SK-N-SH (cell line): ENCODE measurements at regions not wholly inside any gene's neighbourhood (a gene's known extent, or its start where the extent isn't known, plus 50 kb on each side); places are given as distances from the start of the nearest gene placed in this dataset.

ENCODE experiments used
- CTCF ChIA-PET: fragments of 300-600, 350-600 bp; formaldehyde crosslinking; extraction: SDS; loops from one replicate; lab custom pipeline; 2021; lab: Yijun Ruan, JAX
- POLR2A ChIA-PET: fragments of 350-600 bp; sonication (Branson Sonifier 250); formaldehyde crosslinking; extraction: SDS; loops from one replicate; lab custom pipeline; 2020; ENCODE audit warnings: antibody characterized with exemption, inconsistent platforms; lab: Yijun Ruan, JAX
- DNase-seq: peaks from one replicate; pipeline ENCODE4 v3.0.0; 2012
- H2AFZ ChIP-seq: fragments of 200-600 bp; sonication (generic); 2 replicates; pipeline ENCODE4 v1.8.1; 2016; ENCODE audit warnings: antibody characterized with exemption, mild to moderate bottlenecking, low read depth
- H3F3A ChIP-seq: fragments of 200-600 bp; sonication (generic); replicated peaks from 2 replicates; pipeline ENCODE3; 2016; ENCODE audit warnings: antibody characterized with exemption, mild to moderate bottlenecking; ENCODE audit not compliant: insufficient read depth
- H3K27ac ChIP-seq, 2 experiments: fragments of 200-500 bp in 1 of 2; fragments of 200-600 bp in 1 of 2; sonication (Bioruptor generic) in 1 of 2; sonication (generic), shearing (Covaris generic) in 1 of 2; 2 replicates each; pipeline versions ENCODE4 v1.5.1 to v1.6.1; 2014 to 2016; ENCODE audit warnings: low read depth in 2 of 2, inconsistent platforms in 1 of 2, low read length in 1 of 2, mild to moderate bottlenecking in 1 of 2, mixed read lengths in 1 of 2
- H3K27me3 ChIP-seq: fragments of 200-600 bp; sonication (generic), shearing (Covaris generic); 2 replicates; pipeline ENCODE4 v1.6.1; 2016; ENCODE audit warnings: mixed run types; ENCODE audit not compliant: insufficient read depth
- H3K36me3 ChIP-seq, 2 experiments: fragments of 200-500 bp in 1 of 2; fragments of 200-600 bp in 1 of 2; sonication (Bioruptor generic) in 1 of 2; sonication (generic) in 1 of 2; replicated peaks in 1 of 2; 2 replicates each; pipeline versions ENCODE3 to v1.5.1; 2014 to 2016; ENCODE audit warnings: low read length in 1 of 2, mild to moderate bottlenecking in 1 of 2; ENCODE audit not compliant: insufficient read depth in 2 of 2, control insufficient read depth in 1 of 2
- H3K4me1 ChIP-seq, 2 experiments: fragments of 200-500 bp in 1 of 2; fragments of 200-600 bp in 1 of 2; sonication (Bioruptor generic) in 1 of 2; sonication (generic), shearing (Covaris generic) in 1 of 2; 2 replicates each; pipeline versions ENCODE4 v1.5.1 to v1.6.1; 2014 to 2016; ENCODE audit warnings: low read depth in 1 of 2, low read length in 1 of 2, mixed run types in 1 of 2; ENCODE audit not compliant: insufficient read depth in 2 of 2, control insufficient read depth in 1 of 2
- H3K4me2 ChIP-seq: fragments of 200-600 bp; sonication (generic), shearing (Covaris generic); 2 replicates; pipeline ENCODE4 v1.6.1; 2017; ENCODE audit warnings: mixed run types
- H3K4me3 ChIP-seq, 2 experiments: fragments of 200-500 bp in 1 of 2; fragments of 200-600 bp in 1 of 2; sonication (Bioruptor generic) in 1 of 2; sonication (generic), shearing (Covaris generic) in 1 of 2; 2 replicates each; pipeline versions ENCODE4 v1.5.1 to v1.8.1; 2014 to 2016; ENCODE audit warnings: low read depth in 2 of 2, inconsistent platforms in 1 of 2, low read length in 1 of 2, mild to moderate bottlenecking in 1 of 2, mixed read lengths in 1 of 2, moderate library complexity in 1 of 2
- H3K79me2 ChIP-seq: fragments of 200-600 bp; sonication (generic); 2 replicates; pipeline ENCODE4 v1.8.1; 2017; ENCODE audit warnings: mild to moderate bottlenecking; ENCODE audit not compliant: insufficient read depth
- H3K9ac ChIP-seq: fragments of 200-600 bp; sonication (generic); 2 replicates; pipeline ENCODE4 v1.6.1; 2017; ENCODE audit warnings: mixed run types
- H3K9me2 ChIP-seq: fragments of 200-600 bp; sonication (generic); 2 replicates; pipeline ENCODE4 v1.6.1; 2017; ENCODE audit warnings: mixed run types
- H3K9me3 ChIP-seq: fragments of 200-600 bp; sonication (generic); 2 replicates; pipeline ENCODE4 v1.6.1; 2017; ENCODE audit warnings: mixed run types, mild to moderate bottlenecking, moderate library complexity
- H4K20me1 ChIP-seq: fragments of 200-600 bp; sonication (generic); 2 replicates; pipeline ENCODE4 v1.6.1; 2017; ENCODE audit warnings: mild to moderate bottlenecking, mixed run types; ENCODE audit not compliant: insufficient read depth
- CHD2 ChIP-seq: fragments of 150-350 bp; IDR thresholded peaks from 2 replicates; pipeline ENCODE4 v1.6.1; 2018; ENCODE audit warnings: low read length; ENCODE audit not compliant: partially characterized antibody
- EP300 ChIP-seq, 2 experiments: IDR thresholded peaks; 2 replicates each; pipeline versions ENCODE4 v1.4.0 to v1.6.1; 2012; ENCODE audit warnings: borderline replicate concordance in 1 of 2, low read depth in 1 of 2, low read length in 1 of 2
- EZH2phosphoT487 ChIP-seq: fragments of 200-600 bp; sonication (generic); IDR thresholded peaks from 2 replicates; pipeline ENCODE4 v1.6.1; 2017; ENCODE audit warnings: low read depth, mixed run types, mild to moderate bottlenecking, antibody characterized with exemption, moderate library complexity, borderline replicate concordance
- FOSL2 ChIP-seq: IDR thresholded peaks from 2 replicates; pipeline ENCODE4 v1.4.0; 2012; ENCODE audit warnings: low read depth, mild to moderate bottlenecking, moderate library complexity, borderline replicate concordance
- FOXM1 ChIP-seq: IDR thresholded peaks from 2 replicates; pipeline ENCODE4 v1.4.0; 2012; ENCODE audit warnings: low read depth, mild to moderate bottlenecking
- GABPA ChIP-seq: IDR thresholded peaks from 2 replicates; pipeline ENCODE4 v1.4.0; 2012; ENCODE audit warnings: low read depth, mild to moderate bottlenecking
- JUND ChIP-seq: IDR thresholded peaks from 2 replicates; pipeline ENCODE4 v1.4.0; 2012
- MEF2A ChIP-seq: IDR thresholded peaks from 2 replicates; pipeline ENCODE4 v1.4.0; 2012; ENCODE audit warnings: low read depth, borderline replicate concordance
- NFIC ChIP-seq: IDR thresholded peaks from 2 replicates; pipeline ENCODE4 v1.4.0; 2012; ENCODE audit warnings: borderline replicate concordance
- POLR2AphosphoS5 ChIP-seq: IDR thresholded peaks from 2 replicates; pipeline ENCODE4 v1.6.1; 2012; ENCODE audit warnings: low read depth, low read length
- RAD21 ChIP-seq: IDR thresholded peaks from 2 replicates; pipeline ENCODE4 v1.6.1; 2012; ENCODE audit warnings: mild to moderate bottlenecking, low read length
- RFX5 ChIP-seq: IDR thresholded peaks from 2 replicates; pipeline ENCODE4 v1.6.1; 2012; ENCODE audit warnings: mild to moderate bottlenecking, improper control_type of control experiment, low read length
- SIN3A ChIP-seq: IDR thresholded peaks from 2 replicates; pipeline ENCODE4 v1.6.1; 2012; ENCODE audit warnings: low read depth, mild to moderate bottlenecking, low read length, moderate library complexity, borderline replicate concordance
- SMC3 ChIP-seq: IDR thresholded peaks from 2 replicates; pipeline ENCODE4 v1.6.1; 2012; ENCODE audit warnings: low read depth, low read length, improper control_type of control experiment
- TAF1 ChIP-seq: IDR thresholded peaks from 2 replicates; pipeline ENCODE4 v1.6.1; 2012; ENCODE audit warnings: low read depth, mild to moderate bottlenecking, low read length, moderate library complexity, borderline replicate concordance
- TCF12 ChIP-seq: IDR thresholded peaks from 2 replicates; pipeline ENCODE4 v1.4.0; 2012
- TEAD4 ChIP-seq: IDR thresholded peaks from 2 replicates; pipeline ENCODE4 v1.4.0; 2012; ENCODE audit warnings: mild to moderate bottlenecking, borderline replicate concordance; ENCODE audit not compliant: insufficient read depth
- YY1 ChIP-seq: IDR thresholded peaks from 2 replicates; pipeline ENCODE4 v1.4.0; 2012; ENCODE audit warnings: low read depth, mild to moderate bottlenecking
- WGBS: methylation state at CpG from one replicate; pipeline ENCODE4 v1.1.6; 2017; ENCODE audit warnings: low lambda C conversion rate; 5-methylcytosine and 5-hydroxymethylcytosine counted together
- TF ChIP-seq, protein P1 (sequence below): IDR thresholded peaks from 2 replicates; pipeline ENCODE4; 2012
- TF ChIP-seq, protein P2 (sequence below): IDR thresholded peaks from 2 replicates; pipeline ENCODE4 v1.4.0; 2012; ENCODE audit warnings: low read depth

DNA sequence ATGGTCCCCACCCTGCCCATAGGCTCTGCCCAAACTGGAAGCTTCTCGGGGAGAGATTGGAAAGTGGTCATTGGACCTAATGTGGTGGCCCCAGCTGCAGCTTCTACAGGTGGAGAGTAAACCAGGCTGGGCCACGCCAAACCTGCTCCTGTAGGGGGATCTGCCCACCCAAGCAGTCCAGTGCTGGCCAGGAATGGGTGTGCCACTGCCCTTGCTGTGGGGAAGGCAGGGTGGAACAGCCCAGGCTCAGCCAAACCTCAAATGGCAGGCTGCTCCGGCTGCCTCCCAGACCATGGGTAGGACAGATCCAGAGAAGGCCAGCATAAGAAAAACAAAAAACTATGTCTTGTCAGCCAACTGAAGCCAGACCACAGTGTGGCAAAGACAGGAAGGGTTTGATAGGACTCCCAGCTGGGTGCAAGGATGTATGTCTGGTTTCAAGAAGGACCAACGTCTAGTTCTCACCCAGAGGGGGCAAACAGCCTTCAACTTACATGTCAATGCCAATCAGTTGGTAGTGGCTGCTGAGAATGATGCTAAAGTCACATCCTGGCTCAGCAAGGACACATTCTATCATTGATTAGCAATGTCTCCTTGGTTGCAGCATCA, 267.3 kb downstream of the UACA start:
- Histone ChIP-seq H3K27ac (no peak overlapping the region), H2AFZ (no peak overlapping the region), H3K4me1 (peaks cover 42 to 45% of the 10 kb centered on the region in 2 experiments), H3K79me2 (no peaks in the 10 kb centered on the region), H3K4me2 (0 out of 2 replicates have a peak overlapping the region, but pooled peaks have one; percentile 34), H3K9ac (no peak overlapping the region), H3K4me3 (no peak overlapping the region), H4K20me1 (no peaks in the 10 kb centered on the region), H3K9me3 (no peaks in the 10 kb centered on the region), H3K27me3 (no peaks in the 10 kb centered on the region), H3K9me2 (no peaks in the 10 kb centered on the region), H3F3A (peaks cover 30% of the 10 kb centered on the region), H3K36me3 (no peaks in the 10 kb centered on the region)
- no peak for TF ChIP-seq TCF12
- TF ChIP-seq POLR2AphosphoS5: no peak
- no peak for TF ChIP-seq GABPA
- TF ChIP-seq, protein P1, sequence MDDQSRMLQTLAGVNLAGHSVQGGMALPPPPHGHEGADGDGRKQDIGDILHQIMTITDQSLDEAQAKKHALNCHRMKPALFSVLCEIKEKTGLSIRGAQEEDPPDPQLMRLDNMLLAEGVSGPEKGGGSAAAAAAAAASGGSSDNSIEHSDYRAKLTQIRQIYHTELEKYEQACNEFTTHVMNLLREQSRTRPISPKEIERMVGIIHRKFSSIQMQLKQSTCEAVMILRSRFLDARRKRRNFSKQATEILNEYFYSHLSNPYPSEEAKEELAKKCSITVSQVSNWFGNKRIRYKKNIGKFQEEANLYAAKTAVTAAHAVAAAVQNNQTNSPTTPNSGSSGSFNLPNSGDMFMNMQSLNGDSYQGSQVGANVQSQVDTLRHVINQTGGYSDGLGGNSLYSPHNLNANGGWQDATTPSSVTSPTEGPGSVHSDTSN: no peak
- TF ChIP-seq MEF2A: no peak
- TF ChIP-seq SMC3: no peak
- no peak for TF ChIP-seq TAF1
- TF ChIP-seq FOSL2: no peak
- no peak for TF ChIP-seq CHD2
- no peak for TF ChIP-seq RFX5
- DNase-seq: no peak
- CTCF ChIA-PET: interaction anchor here (0.7 to 1.8 kb wide), 3 partner anchors 8 to 29 kb away, joined by 3 to 15 read pairs (median 9); no protein-coding TSS in a partner anchor
- POLR2A ChIA-PET: no interaction called here
- whole genome bisulfite sequencing: 100% methylated on average over 3 of the region's 4 CpGs

DNA sequence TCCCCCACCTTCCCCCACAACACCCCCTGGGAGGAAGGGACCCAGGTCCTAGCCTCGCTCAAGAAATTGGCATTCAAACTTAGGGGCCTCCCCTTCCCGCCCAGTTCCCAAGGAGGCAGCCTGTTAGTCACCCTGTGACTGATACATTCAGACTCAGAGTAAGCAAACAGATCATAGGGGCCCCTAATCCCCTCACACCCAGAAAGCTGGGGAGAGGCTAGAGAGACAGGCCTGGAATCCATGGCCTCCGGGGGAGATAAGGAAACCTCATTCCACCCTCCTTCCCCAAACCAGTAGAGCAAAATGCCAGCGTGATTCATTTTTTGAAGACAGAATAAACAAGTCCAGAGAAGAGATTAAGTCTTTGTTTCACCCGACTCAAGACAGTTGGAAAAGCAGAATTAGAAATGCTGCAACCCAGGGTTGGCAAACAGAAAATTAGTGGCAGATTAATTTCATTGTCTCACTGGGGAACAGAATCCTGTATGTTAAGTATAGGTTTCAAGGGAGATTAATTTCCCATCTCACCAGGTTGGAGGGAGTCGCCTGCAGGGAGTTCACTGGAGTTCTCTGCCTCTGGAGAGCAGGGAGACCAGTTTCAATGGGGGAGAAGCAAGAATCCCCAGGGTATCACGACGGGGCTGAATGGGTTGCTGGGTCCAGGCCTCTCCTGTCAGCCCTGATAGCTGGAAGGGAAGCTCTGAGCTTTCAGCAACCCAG, 268.3 kb downstream of the UACA start:
- TF ChIP-seq, protein P2, sequence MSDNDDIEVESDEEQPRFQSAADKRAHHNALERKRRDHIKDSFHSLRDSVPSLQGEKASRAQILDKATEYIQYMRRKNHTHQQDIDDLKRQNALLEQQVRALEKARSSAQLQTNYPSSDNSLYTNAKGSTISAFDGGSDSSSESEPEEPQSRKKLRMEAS: 0 out of 2 replicates have a peak, but pooled peaks have one; percentile 52
- TF ChIP-seq FOSL2: peak; percentile 67; the same call in 1 of the 2 replicates
- no peak for TF ChIP-seq GABPA
- peak in 1 of 2 experiments; percentile 71; a peak in 2 of 4 replicates for TF ChIP-seq EP300 (IDR thresholded peaks at IDR 0.05; ENCODE audit: borderline replicate concordance in 1 of 2, low read depth in 1 of 2, low read length in 1 of 2)
- no peak for TF ChIP-seq SIN3A
- no peak for TF ChIP-seq RAD21
- TF ChIP-seq RFX5: no peak
- no peak for TF ChIP-seq FOXM1
- TF ChIP-seq EZH2phosphoT487: no peak
- peak; percentile 21; the same call in 1 of the 2 replicates for TF ChIP-seq POLR2AphosphoS5
- TF ChIP-seq TEAD4: peak; percentile 69; the same call in 1 of the 2 replicates
- peak; percentile 78 for TF ChIP-seq TCF12
- peak; percentile 42; the same call in 1 of the 2 replicates for TF ChIP-seq YY1
- TF ChIP-seq, protein P1: peak; percentile 73
- TF ChIP-seq NFIC: peak; percentile 72
- TF ChIP-seq JUND: peak; percentile 67
- TF ChIP-seq TAF1: no peak
- TF ChIP-seq, all 33 proteins: peak for 10
- DNase-seq: peak; percentile 54
- peak overlapping the region; percentile 29; the same call in 1 of the 2 replicates for H3K9ac ChIP-seq

More for the DNA sequence above, 268.3 kb downstream of the UACA start:
- peaks cover 42 to 44% of the 10 kb centered on the region in 2 experiments for H3K4me1 ChIP-seq
- H4K20me1 ChIP-seq: no peaks in the 10 kb centered on the region
- H3K79me2 ChIP-seq: no peaks in the 10 kb centered on the region
- peak overlapping the region; percentile 34 for H3K4me2 ChIP-seq
- no peaks in the 10 kb centered on the region for H3K9me2 ChIP-seq
- H2AFZ ChIP-seq: peak overlapping the region; percentile 12; the same call in 1 of the 2 replicates
- H3K36me3 ChIP-seq: no peaks in the 10 kb centered on the region
- H3K4me3 ChIP-seq: no peak overlapping the region
- WGBS: 37% methylated on average over 6 of the region's 8 CpGs
- CTCF ChIA-PET: interaction anchor here (0.7 to 1.7 kb wide), 2 partner anchors 10 to 28 kb away, joined by 3 to 9 read pairs; no protein-coding TSS in a partner anchor
- H3K27ac ChIP-seq: peak overlapping the region; percentile 47 to 79
- H3F3A ChIP-seq: peaks cover 30% of the 10 kb centered on the region
- no peaks in the 10 kb centered on the region for H3K27me3 ChIP-seq
- no peaks in the 10 kb centered on the region for H3K9me3 ChIP-seq
- POLR2A ChIA-PET: no interaction called here
